COLO829 (cell line): ENCODE measurements at regions not wholly inside any gene's neighbourhood (a gene's known extent, or its start where the extent isn't known, plus 50 kb on each side); places are given as distances from the start of the nearest gene placed in this dataset.
"Not testable (repeated sequence)": the region's sequence is repeated elsewhere in the genome, so short reads cannot be mapped to it uniquely, and the experiment has no call there.

Experiments
- DNase-seq: peaks from one replicate; pipeline ENCODE4 v3.0.0; 2012; ENCODE audit warnings: low spot score

DNA sequence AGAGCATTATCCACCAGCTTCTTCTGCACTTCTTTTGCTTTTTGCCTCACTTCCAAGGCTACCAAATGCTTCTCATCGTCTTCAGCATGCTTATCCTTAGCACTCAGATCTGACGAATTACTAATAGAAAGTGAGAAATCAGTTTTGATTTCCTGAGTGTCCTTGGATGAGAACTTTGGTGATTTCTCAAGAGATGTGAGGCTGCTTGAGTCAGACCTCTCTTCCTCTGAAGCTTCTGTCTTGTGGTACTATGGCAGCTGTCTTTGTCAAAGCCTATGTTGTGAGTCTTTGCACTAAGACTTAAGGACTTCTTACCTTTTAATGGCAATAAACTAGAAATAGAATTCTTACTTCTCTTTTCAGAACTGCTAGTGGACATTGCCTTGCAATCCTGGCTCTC lies 169.9 kb downstream of the CPE start:
- DNase-seq: no peak

DNA sequence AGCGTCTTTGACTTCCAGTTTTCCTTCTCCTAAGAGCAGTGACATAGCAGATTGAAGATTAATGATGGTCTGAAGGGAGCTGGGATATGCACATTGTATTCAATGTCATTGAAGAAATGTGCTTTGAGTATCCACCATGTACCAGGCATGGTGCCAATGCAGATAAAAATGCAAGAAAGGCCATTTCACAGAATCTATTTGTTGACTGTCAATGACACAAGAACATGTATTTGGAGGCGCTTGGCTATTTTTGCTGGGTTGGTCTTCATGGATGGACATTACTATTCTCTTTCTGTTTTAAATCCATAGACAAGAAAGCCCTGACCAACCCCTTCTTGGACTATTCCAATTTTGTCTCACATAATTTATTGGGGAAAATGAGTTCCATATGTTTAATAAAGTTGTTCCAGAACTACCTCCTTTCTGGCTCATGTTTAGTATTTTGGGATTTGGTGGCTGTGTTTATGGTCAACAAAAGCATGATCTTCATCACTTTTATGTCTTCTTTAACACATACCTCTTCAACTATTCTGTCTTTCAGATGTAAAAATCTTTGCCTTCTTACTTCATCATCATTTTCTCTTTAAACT lies 174.5 kb downstream of the CPE start:
- no peak for DNase-seq

DNA sequence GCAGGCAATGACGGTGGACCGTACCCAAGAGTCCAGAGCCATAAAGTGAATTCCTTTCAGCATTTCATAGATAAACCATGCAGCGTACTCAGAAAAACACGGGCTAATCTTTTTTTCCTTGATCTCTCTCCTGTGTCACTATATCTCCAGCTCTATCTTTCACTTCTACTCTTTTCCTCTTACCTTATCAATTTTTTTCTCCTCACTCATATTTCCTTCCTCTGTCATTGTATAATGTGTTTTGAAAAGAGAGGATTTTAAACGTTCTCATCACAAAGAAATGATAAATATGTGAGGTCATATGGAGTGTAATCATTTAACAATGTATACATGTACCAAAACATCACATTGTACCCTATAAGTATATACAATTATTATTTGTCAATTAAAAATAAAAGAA lies 176.5 kb downstream of the CPE start:
- no peak for DNase-seq

DNA sequence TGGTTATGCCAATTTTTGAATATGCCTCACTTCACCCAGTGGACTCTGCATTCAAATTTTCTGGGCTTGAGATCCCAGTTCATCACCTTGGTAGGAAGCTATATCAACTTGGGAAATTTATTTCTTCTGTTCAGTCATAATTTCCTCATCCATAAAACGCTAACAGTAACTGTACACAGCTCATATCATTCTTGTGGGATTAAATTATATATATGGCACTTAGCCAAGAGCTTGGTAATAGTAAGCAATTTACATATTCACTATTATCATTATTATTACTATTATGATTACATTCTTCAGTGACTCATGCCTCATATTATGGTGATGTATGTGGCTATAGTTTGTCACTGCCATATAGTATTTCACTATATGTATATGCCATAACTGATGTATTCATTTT lies 177.6 kb downstream of the CPE start:
- DNase-seq: no peak

DNA sequence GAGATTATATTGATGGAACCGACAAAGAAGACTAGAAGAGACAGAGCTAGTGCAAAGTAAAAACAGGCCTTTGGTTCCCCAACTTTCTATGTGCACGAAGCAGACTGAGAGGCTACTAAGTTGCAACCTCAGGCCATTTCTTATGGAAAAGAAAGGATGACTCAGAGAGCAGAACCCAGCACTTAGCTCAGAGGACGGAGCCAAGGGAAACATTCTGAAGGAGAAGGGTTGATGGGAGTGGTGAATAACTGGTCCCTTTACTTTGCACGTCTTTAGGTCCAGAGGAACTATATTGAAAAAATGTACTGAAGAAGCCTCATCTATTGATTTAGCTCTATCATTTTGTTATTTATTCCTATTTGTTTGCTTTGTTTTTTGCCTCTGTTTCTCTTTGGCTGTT lies 182.1 kb downstream of the CPE start:
- no peak for DNase-seq

DNA sequence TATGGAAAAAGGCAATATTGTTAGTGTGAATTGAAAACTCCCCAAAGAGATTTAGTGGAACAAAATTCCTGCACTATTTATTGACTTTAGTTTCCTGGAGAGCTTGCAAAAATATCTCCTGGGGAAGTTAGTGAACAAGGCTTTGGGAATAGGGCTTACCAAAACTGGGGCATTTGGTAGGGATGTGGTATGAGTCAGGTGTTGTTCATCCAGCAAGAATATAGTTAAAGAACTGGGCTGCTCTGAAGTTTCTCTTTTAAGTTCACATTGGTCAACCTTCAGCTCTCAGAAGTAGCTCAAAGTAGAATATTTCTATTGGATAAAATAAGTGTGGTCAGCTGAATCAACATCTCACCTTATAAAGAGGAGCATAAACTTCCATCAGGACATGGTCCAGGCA lies 185.0 kb downstream of the CPE start:
- DNase-seq: no peak

DNA sequence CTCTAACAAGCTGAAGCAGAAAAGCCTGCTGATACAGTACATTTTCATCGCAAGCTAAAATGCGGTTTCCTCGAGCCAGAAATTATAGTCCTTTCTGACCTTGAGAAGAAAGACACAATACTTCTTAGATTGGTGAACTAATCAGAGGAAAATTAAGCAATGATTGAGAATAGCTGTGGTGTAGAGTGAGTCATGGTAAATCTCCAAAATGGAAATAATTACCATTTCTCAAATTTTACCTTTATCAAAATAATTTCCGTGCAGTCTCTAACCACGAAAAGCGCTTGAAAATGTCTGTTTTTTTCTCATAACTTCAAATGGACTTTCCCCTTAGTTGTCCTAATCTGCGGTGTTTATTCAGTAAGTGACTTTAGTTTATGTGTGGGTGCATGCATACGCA lies 190.2 kb downstream of the CPE start:
- DNase-seq: no peak

DNA sequence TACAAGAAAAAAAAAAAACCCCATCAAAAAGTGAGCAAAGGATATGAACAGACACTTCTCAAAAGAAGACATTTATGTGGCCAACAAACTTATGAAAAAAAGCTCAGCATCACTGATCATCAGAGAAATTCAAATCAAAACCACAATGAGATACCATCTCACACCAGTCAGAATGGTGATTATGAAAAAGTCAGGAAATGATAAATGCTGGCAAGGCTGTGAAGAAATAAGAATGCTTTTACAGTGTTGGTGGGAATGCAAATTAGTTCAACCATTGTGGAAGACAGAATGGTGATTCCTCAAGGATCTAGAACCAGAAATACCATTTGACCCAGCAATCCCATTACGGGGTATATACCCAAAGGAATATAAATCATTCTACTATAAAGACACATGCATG lies 192.7 kb downstream of the CPE start:
- not testable (repeated sequence) for DNase-seq

DNA sequence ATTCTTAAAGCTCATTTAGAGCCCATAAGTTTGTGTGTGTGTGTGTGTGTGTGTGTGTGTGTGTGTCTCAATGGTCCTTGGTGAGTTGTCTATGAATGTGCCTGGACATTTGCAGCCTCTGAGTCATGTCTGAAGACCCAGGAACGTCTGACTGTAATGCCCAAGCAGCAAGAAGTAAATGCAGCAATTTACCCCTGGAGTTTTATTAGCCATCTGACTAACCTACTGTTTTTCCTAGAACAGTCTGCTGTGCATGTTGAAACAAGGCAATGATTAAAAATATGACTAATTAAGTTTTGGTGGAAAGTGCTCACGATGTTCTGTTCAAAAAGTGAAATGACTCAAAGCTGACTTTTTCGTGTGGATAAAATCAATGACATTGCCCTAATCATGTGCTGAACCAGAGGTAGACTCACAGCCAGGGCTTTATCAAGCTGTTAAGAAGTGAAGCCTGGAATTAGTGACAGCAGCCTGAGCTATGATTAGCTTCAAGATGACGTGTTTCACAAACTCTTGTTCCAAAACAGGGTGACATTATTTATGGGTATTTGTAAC lies 201.6 kb downstream of the CPE start:
- DNase-seq: peak; percentile 16

DNA sequence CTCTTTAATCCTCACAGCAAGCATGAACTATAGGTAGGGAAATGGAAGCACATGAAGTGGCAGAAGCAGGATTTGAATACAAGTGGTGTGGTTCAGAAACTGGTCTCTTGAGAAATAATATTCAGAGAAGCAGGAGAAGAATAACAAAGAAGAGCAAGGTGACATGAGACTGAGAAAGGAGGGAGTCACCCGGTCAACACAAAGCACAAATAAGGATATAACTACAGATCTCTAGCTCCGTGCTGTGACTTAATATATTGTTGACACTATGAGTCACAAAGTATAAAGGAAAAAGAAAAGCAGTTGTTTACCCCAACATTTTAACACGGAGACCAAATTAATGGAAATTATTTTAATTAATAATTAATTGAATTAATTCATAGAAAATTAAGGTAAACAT lies 204.5 kb downstream of the CPE start:
- DNase-seq: no peak

DNA sequence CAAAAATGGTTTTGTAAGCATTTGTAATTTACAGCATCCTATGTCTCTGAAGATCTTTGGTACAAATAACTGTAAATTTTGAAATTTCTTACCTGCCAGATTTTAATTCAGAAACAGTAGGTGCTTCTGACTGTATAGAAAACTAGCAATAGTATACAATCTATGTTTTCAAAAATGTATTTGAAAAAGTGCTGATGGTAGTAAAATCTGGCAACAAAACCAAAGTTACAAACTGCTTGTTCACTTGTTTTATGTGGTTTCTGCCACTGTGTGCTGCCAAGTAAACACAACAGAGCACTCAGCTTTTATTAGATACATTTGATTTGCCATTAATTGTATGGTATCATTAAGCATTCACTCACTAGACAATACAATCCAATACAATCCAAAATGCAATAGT lies 206.1 kb downstream of the CPE start:
- no peak for DNase-seq

DNA sequence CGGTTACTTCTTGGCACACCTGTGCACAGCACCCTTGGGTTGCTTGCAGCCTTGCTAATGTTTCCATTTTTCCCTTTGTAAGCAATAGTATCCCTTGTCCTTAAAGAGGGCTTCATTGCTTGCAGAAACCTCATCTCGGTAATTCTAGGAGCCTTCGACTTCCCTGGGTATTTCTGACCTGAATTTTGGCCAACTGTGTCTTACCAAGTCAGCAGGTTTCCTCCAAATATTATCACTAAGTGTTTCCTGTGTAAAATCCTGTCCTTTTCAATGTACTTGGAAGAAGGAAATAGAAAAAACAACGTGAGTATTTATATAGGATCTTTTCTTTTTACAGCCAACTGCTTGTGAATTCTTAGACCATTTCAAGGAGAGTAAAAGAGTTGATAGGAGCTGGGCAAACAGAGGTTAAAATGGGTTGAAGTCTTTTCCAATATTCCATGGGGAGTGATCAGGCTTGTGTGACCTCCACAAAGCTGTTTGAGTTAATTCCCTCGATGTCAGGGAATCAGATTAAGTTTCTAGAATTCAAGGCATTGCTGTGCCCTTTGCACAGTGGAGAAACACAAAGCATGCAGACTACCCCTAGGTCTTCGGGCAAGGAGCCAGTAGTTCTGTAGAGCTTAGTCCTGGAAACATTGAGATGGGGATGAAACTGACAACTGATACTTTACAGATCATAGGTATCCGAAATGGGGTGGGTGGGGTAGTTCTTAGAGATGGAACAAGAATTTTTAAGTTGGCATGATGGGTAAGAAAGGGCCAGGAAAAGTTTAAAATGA lies 209.9 kb downstream of the CPE start:
- DNase-seq: no peak

DNA sequence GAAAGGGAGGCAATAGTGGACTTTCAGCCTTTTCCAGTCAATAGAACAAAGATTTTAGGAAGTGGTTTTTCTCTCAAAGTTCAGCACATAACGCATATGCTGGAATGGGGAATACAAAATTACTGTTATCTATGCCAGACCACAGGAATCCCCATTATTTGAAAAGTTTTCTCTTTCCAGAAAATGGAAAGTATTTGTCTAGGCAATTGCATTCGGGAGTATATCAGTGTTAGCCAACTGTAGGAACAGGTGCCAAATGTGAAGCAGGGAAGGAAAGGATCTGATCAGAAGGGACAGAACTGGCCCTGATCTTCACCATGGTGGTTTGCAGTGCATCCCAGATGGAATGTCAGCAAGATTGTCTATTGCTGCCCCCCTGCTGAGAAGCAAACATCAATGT lies 213.6 kb downstream of the CPE start:
- no peak for DNase-seq

DNA sequence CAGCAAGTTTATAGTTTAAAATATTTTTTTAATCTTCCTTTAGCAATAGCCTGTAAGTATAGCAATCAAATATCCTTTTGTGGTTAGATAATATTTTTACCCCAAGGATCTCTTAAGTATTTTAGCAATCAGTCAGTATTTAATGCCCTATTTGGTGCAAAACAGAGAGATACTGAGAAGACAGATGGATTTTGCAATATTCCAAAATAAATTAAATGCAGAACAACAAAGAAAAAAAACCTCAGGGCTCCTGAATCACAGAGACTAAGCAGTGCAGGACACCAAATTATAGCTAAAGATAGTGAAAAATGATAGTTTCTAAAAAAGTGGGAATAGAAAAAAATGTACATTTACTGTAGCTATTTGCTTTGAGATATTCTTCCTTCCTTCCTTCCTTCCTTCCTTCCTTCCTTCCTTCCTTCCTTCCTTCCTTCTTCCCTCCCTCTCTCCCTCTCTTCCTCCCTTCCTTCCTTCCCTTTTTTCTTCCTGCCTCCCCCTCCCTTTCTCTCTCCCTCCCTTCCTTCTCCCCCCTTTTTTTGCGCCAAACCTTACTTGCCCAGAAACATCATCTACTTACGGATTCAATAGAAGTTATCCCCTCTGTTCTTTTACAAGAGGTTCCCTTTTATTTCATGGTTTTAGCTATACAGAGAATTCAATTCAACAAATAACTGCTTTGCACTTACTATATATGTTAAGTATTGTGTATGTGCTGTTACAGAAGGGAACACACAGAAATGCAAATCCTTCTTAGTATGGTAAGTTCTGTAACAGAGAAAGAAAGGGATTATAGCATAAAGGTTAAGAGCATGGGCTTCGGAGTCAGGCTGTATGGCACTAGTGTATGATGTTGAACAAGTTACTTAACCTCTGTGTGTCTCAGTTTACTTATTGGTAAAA lies 219.0 kb downstream of the CPE start:
- no peak for DNase-seq

DNA sequence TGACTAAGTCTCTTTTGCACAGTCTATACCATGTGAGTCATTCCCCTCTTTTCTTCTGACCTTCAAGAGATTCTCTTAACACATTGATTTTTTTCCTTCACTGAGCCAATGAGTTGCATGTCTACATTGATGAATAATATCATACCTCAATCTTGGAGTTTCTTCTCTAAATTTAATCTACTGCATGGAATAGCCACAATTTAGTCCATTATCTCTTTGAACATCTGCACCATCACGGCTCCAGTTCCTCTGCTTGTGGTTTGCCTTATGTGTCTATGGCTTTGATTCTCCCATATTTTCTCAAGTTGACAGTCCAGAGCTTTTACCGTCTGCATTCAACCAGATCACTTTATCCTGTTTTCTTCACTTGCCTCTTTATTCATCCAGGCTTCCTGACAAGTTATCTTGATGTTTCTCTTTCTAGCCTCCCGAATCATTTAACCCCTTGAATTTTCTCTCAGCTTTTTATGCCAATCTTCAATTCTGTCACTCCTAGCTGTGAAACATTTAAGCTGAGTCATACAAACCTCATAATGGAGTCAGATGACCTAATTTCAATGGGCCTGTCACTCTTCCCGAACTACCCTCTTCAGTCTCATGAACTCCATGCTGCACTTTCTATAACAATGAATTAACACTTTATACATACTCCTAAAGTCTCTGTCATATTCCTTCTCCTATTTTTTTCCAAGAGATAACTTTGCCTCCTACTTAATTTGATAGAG lies 222.3 kb downstream of the CPE start:
- DNase-seq: no peak

DNA sequence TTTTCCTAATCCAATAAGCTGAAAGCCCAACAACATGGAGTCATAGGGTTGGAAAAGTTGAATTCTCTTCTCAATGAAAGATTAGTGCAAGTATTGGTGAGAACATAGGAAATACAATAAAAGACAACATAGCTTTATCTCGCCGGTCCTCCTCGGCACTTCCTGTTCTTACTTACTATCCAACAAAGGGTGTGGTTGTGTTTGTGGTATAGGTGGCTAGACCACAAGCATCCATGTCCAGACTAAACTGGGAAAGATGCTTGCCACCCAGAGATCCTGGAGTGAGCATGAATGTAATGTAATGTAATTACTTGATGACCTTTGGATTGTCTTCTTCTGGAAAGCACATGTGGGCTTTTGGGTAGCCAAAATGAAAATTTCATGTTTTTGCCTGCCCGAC lies 223.8 kb downstream of the CPE start:
- no peak for DNase-seq

DNA sequence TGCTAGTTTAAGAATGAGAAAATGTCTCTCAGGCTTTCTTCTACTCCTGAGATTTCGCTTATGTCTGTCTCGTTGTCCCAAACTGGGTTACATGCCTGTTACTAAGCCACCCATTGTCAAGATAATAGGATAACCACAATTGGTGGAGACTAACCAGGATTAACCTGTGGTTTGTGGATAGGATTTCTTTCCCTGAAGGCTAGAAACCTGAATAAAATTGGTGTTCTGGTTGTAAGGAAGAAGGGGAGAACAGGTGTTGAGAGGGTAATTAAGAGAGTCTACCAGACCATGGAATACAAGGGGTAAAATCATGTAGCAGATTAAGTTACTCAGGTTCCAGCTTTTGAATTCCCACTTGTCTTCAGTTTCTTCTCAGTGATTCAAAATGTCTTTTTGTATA lies 225.4 kb downstream of the CPE start:
- DNase-seq: no peak

DNA sequence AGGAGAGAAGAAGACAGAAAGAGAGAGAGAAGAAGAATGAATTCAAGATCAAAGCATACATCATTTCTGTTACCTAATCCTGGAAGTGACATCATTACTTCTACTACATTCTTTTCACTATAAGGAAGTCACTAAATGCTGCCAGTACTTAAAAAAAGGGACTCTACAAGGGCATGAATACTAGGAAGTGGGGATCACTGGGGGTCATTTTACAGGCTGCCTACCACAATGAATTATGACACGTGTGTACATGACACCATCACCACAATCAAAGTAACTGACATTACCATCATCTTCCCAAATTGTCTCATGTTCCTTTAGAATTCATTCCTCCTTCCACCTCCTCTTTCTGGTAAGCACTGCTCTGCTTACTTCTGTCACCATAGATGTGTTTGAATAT lies 227.0 kb downstream of the CPE start:
- DNase-seq: no peak

DNA sequence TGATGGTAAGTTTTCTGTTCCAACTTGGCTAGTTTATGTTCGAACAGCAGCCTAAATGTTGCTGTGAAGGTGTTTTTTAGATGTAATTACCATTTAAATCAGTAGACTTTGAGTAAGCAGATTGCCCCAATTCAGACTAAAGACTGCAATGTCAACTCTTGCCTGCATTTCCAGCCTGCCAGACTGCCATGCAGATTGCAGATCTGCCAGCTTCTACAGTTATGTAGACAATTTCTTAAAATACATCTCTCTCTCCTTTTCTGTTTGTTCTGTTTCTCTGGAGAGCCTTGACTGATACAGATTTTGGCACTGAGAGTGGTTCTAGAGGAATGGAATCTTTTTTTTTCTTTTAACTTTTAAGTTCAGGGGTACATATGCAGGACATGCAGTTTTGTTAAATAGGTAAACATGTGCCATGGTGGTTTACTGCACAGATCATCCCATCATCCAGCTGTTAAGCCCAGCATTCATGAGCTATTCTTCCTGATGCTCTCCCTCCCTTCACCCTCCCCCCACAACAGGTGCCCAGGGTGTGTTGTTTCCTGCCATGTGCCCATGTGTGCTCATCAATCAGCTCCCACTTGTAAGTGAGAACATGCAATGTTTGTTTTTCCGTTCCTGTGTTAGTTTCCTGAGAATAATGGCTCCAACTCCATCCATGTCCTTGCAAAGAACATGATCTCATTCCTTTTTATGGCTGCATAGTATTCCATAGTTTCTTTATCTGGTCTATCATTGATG lies 227.8 kb downstream of the CPE start:
- no peak for DNase-seq

DNA sequence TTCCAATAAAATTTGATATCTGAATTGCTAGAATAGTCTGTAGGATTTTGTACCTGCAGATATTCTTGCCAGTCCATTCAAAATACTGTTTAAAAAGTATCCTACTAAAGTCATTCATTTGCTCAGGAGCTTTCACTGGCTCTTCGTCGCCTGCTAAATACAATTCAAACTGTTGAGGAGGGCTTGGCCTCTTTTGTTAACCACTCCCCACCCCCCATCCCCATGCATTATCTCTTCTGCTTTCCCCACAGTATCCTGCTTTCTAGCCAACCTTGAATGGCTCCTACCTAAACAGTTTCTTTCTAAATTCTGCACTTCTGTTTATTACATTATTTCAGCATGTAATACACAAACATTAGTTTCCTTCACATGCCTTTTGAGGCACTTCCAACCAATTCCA lies 230.8 kb downstream of the CPE start:
- DNase-seq: no peak

DNA sequence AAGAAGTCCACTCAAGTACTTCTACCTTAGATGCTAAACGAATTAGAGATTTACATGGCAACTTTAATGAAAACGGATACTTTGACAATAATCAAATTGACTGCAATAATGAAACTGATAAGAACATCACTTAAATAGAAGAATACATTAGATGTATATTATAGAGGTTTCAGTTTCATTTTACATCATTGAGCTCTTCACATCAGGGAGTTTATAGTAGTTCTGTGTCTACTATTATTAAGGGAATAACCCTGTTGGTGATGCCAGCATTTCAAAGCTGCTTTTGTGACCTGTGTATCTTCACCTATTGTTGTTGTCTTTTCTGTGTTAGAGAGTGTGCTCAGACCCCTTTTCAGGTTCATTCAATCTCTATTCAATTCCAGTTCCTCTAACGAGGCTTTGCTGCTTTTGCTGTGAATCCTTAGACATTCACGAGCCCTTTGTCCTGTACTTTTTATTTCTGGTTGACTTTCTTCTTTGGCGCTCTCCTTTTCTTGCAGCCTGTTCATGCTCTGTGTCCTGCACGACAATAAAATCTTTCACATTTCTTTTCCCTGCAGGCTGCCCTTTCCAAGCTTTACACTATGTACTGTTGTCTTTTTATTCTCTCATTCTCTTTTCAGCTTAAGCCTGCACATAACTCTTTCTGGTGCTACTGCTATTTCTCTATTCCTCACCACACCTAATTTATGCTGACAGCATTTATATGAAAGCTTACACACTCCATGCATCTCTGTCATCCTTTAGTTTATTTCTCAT lies 232.1 kb downstream of the CPE start:
- no peak for DNase-seq
